Liver (tissue), 8 donors: ENCODE measurements at regions not wholly inside any gene's neighbourhood (a gene's known extent, or its start where the extent isn't known, plus 50 kb on each side); places are given as distances from the start of the nearest gene placed in this dataset.

Source experiments
- DNase-seq: peaks from one replicate; pipeline ENCODE4 v3.0.0-alpha.2; 2017; ENCODE audit warnings: low spot score
- H3K27ac ChIP-seq, 2 donors: one replicate each; pipeline ENCODE4 v1.7.0; 2013; ENCODE audit warnings: inconsistent platforms in 2 of 2, low read length in 2 of 2, control low read depth in 1 of 2, low read depth in 1 of 2, mild to moderate bottlenecking in 1 of 2
- H3K27me3 ChIP-seq, 4 donors: one replicate each; pipeline versions ENCODE4 v1.6.1 to v1.7.0; 2013; ENCODE audit warnings: low read length in 3 of 4, inconsistent platforms in 1 of 4, mild to moderate bottlenecking in 1 of 4, moderate library complexity in 1 of 4; ENCODE audit not compliant: control insufficient read depth in 4 of 4, insufficient read depth in 4 of 4
- H3K36me3 ChIP-seq, 4 donors: one replicate each; pipeline versions ENCODE4 v1.6.1 to v1.7.0; 2013; ENCODE audit warnings: low read length in 3 of 4, mild to moderate bottlenecking in 3 of 4, low read depth in 1 of 4, moderate library complexity in 1 of 4; ENCODE audit not compliant: control insufficient read depth in 4 of 4, insufficient read depth in 3 of 4
- H3K4me1 ChIP-seq, 4 donors: one replicate each; pipeline versions ENCODE4 v1.6.1 to v1.7.0; 2013; ENCODE audit warnings: low read length in 3 of 4, mild to moderate bottlenecking in 3 of 4, moderate library complexity in 1 of 4; ENCODE audit not compliant: control insufficient read depth in 4 of 4, insufficient read depth in 4 of 4
- H3K4me3 ChIP-seq, 3 donors: one replicate each; pipeline versions ENCODE4 v1.6.1 to v1.7.0; 2013; ENCODE audit warnings: low read length in 3 of 3, control low read depth in 1 of 3, low read depth in 1 of 3, mild to moderate bottlenecking in 1 of 3
- H3K9ac ChIP-seq, 2 donors: one replicate each; pipeline ENCODE4 v1.7.0; 2013; ENCODE audit warnings: low read length in 2 of 2, mild to moderate bottlenecking in 2 of 2, moderate library complexity in 2 of 2, control low read depth in 1 of 2, low read depth in 1 of 2
- H3K9me3 ChIP-seq, 4 donors: one replicate each; pipeline versions ENCODE4 v1.6.1 to v1.7.0; 2013; ENCODE audit warnings: low read length in 3 of 4; ENCODE audit not compliant: control insufficient read depth in 4 of 4
- FOXA2 ChIP-seq: IDR thresholded peaks from 2 replicates; pipeline ENCODE4 v1.6.1; 2016; ENCODE audit warnings: antibody characterized with exemption
- HNF4A ChIP-seq, 2 donors: conservative IDR thresholded peaks; 2 replicates each; pipeline ENCODE4 v1.6.1; 2016; ENCODE audit warnings: antibody characterized with exemption in 2 of 2, mild to moderate bottlenecking in 2 of 2
- HNF4G ChIP-seq: IDR thresholded peaks from 2 replicates; pipeline ENCODE4 v1.6.1; 2016; ENCODE audit warnings: antibody characterized with exemption
- JUND ChIP-seq, 2 donors: IDR thresholded peaks; 2 replicates each; pipeline ENCODE4 v1.6.1; 2016; ENCODE audit warnings: antibody characterized with exemption in 2 of 2
- NR2F2 ChIP-seq: IDR thresholded peaks from 2 replicates; pipeline ENCODE4 v1.6.1; 2016; ENCODE audit warnings: antibody characterized with exemption
- RAD21 ChIP-seq, 2 donors: IDR thresholded peaks; 2 replicates each; pipeline ENCODE4 v1.6.1; 2016; ENCODE audit warnings: antibody characterized with exemption in 2 of 2, mild to moderate bottlenecking in 2 of 2
- RXRA ChIP-seq, 2 donors: IDR thresholded peaks; 2 replicates each; pipeline ENCODE4 v1.6.1; 2017 to 2018; ENCODE audit warnings: antibody characterized with exemption in 2 of 2, mild to moderate bottlenecking in 1 of 2
- SP1 ChIP-seq: IDR thresholded peaks from 2 replicates; pipeline ENCODE4 v1.6.1; 2018; ENCODE audit warnings: antibody characterized with exemption, mild to moderate bottlenecking
- TAF1 ChIP-seq: conservative IDR thresholded peaks from 2 replicates; pipeline ENCODE4 v1.6.1; 2016; ENCODE audit warnings: antibody characterized with exemption, mild to moderate bottlenecking
- WGBS: extraction: QIAGEN DNeasy Blood & Tissue Kit; methylation state at CpG from one replicate; pipeline ENCODE4 v1.1.7; 2013; 5-methylcytosine and 5-hydroxymethylcytosine counted together
- TF ChIP-seq, protein P1 (sequence below): fragments of 150-350 bp; IDR thresholded peaks from 2 replicates; pipeline ENCODE4 v1.5.1; 2017; ENCODE audit warnings: improper control_type of control experiment, low read depth, low read length; ENCODE audit not compliant: missing input control
- TF ChIP-seq, protein P2 (sequence below): IDR thresholded peaks from 2 replicates; pipeline ENCODE4 v1.6.1; 2016; ENCODE audit warnings: antibody characterized with exemption
- TF ChIP-seq, protein P3 (sequence below): IDR thresholded peaks from 2 replicates; pipeline ENCODE4 v1.6.1; 2016; ENCODE audit warnings: antibody characterized with exemption
- TF ChIP-seq, protein P4 (sequence below): IDR thresholded peaks from 2 replicates; pipeline ENCODE4 v1.6.1; 2016; ENCODE audit warnings: antibody characterized with exemption, mild to moderate bottlenecking
- donor health status: healthy.
- donor health status: healthy.
- donor health status: healthy.
- donor health status: healthy.
- donor health status: healthy.

DNA sequence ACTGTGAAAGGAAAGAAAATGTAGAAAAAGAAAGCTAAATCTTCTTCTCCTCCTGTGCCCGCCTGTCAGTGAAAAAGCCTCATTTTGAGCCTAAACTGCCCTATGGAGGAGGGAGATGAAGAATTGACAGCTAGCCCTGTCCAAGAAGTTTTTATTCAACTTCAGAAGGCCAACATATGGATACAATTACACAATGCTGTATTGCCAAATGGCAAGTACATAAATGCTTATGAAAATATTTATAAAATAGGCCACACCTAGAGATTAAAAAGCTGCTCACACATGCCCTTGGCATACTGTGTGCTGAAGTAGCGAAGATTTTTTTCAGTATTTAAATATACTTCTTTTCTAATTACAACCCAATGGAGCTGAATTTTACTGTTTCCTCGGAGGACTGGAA, 65.1 kb upstream of the NEBL start (continued):
- TF ChIP-seq JUND (IDR thresholded peaks at IDR 0.05): no peak
- TF ChIP-seq HNF4G: no peak

DNA sequence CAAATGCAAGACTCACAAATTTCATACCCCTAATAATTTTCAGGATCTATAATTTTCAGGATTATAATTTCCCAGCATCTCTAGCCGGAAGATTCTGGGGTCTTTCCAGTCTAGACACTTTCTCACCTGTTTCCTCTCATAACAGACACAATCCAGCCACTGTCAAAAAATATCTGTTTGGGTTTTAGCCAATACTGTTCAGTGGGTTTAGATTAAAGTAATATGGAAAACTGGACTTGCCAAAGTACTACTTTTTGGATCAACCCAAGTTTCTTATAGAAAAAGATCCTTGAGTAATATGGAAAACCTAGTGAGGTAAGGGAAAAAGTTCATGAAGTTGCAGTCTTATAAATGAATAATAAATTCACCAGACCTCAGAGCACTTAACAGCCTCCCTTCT, 62.1 kb upstream of the NEBL start:
- 96% methylated on average over 1 of the region's 1 CpG for WGBS
- Histone ChIP-seq H3K9me3 (peaks cover 0 to 3% (median under 1%) of the 10 kb centered on the region in 4 donors), H3K36me3 (no peaks in the 10 kb centered on the region), H3K9ac (no peak overlapping the region), H3K4me1 (no peaks in the 10 kb centered on the region), H3K27ac (no peak overlapping the region), H3K27me3 (no peaks in the 10 kb centered on the region), H3K4me3 (no peak overlapping the region)
- TF ChIP-seq RAD21 (IDR thresholded peaks at IDR 0.05) (no peak), HNF4A (conservative IDR thresholded peaks at IDR 0.05) (no peak), RXRA (IDR thresholded peaks at IDR 0.05) (no peak), NR2F2 (no peak)
- TF ChIP-seq, protein P1, sequence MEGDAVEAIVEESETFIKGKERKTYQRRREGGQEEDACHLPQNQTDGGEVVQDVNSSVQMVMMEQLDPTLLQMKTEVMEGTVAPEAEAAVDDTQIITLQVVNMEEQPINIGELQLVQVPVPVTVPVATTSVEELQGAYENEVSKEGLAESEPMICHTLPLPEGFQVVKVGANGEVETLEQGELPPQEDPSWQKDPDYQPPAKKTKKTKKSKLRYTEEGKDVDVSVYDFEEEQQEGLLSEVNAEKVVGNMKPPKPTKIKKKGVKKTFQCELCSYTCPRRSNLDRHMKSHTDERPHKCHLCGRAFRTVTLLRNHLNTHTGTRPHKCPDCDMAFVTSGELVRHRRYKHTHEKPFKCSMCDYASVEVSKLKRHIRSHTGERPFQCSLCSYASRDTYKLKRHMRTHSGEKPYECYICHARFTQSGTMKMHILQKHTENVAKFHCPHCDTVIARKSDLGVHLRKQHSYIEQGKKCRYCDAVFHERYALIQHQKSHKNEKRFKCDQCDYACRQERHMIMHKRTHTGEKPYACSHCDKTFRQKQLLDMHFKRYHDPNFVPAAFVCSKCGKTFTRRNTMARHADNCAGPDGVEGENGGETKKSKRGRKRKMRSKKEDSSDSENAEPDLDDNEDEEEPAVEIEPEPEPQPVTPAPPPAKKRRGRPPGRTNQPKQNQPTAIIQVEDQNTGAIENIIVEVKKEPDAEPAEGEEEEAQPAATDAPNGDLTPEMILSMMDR: no peak
- DNase-seq: no peak

DNA sequence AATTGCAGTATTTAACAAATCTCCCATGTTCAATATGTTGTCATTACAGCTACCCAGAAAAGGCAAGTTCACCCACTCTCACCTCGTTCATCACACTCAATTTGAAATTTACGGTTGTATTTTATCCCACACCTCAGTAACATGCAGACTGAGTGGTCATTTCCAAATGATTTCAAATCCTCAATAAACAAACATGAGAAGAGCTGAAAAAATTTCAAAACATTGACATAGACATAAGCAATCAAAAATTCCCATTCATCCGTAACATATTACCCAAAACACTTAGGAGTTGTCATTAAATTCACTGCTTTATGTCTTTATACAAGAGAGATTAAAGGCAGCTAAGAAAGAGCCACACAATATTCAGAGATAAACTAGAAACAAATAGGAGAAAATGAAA, 61.7 kb upstream of the NEBL start:
- WGBS: 93% methylated on average over 3 of the region's 3 CpGs

More for the DNA sequence above, 61.7 kb upstream of the NEBL start:
- Histone ChIP-seq H3K9ac (no peak overlapping the region), H3K4me3 (no peak overlapping the region), H3K27ac (no peak overlapping the region), H3K4me1 (no peaks in the 10 kb centered on the region), H3K27me3 (no peaks in the 10 kb centered on the region), H3K36me3 (no peaks in the 10 kb centered on the region), H3K9me3 (peaks cover 0 to 4% (median 2%) of the 10 kb centered on the region in 4 donors)
- TF ChIP-seq, protein P2, sequence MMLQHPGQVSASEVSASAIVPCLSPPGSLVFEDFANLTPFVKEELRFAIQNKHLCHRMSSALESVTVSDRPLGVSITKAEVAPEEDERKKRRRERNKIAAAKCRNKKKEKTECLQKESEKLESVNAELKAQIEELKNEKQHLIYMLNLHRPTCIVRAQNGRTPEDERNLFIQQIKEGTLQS: no peak
- TF ChIP-seq, protein P3, sequence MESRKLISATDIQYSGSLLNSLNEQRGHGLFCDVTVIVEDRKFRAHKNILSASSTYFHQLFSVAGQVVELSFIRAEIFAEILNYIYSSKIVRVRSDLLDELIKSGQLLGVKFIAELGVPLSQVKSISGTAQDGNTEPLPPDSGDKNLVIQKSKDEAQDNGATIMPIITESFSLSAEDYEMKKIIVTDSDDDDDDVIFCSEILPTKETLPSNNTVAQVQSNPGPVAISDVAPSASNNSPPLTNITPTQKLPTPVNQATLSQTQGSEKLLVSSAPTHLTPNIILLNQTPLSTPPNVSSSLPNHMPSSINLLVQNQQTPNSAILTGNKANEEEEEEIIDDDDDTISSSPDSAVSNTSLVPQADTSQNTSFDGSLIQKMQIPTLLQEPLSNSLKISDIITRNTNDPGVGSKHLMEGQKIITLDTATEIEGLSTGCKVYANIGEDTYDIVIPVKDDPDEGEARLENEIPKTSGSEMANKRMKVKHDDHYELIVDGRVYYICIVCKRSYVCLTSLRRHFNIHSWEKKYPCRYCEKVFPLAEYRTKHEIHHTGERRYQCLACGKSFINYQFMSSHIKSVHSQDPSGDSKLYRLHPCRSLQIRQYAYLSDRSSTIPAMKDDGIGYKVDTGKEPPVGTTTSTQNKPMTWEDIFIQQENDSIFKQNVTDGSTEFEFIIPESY: no peak
- no peak for TF ChIP-seq NR2F2
- no peak for TF ChIP-seq JUND (IDR thresholded peaks at IDR 0.05)
- TF ChIP-seq, protein P4, sequence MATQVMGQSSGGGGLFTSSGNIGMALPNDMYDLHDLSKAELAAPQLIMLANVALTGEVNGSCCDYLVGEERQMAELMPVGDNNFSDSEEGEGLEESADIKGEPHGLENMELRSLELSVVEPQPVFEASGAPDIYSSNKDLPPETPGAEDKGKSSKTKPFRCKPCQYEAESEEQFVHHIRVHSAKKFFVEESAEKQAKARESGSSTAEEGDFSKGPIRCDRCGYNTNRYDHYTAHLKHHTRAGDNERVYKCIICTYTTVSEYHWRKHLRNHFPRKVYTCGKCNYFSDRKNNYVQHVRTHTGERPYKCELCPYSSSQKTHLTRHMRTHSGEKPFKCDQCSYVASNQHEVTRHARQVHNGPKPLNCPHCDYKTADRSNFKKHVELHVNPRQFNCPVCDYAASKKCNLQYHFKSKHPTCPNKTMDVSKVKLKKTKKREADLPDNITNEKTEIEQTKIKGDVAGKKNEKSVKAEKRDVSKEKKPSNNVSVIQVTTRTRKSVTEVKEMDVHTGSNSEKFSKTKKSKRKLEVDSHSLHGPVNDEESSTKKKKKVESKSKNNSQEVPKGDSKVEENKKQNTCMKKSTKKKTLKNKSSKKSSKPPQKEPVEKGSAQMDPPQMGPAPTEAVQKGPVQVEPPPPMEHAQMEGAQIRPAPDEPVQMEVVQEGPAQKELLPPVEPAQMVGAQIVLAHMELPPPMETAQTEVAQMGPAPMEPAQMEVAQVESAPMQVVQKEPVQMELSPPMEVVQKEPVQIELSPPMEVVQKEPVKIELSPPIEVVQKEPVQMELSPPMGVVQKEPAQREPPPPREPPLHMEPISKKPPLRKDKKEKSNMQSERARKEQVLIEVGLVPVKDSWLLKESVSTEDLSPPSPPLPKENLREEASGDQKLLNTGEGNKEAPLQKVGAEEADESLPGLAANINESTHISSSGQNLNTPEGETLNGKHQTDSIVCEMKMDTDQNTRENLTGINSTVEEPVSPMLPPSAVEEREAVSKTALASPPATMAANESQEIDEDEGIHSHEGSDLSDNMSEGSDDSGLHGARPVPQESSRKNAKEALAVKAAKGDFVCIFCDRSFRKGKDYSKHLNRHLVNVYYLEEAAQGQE: no peak
- no peak for TF ChIP-seq HNF4A (conservative IDR thresholded peaks at IDR 0.05)
- TF ChIP-seq FOXA2: no peak
- TF ChIP-seq SP1: no peak
- no peak for TF ChIP-seq TAF1
- no peak for DNase-seq
